Tibial nerve (tissue), 4 donors: ENCODE measurements at regions not wholly inside any gene's neighbourhood (a gene's known extent, or its start where the extent isn't known, plus 50 kb on each side); places are given as distances from the start of the nearest gene placed in this dataset.

ENCODE experiments used
- CTCF ChIP-seq, 5 experiments: fragments of 200-600 bp in 3 of 5; fragments of 450-650 bp in 2 of 5; sonication (generic) in 3 of 5; IDR thresholded peaks; one replicate each; pipeline ENCODE4 v1.5.1; 2016 to 2019; ENCODE audit warnings: antibody characterized with exemption in 5 of 5, mild to moderate bottlenecking in 3 of 5, moderate library complexity in 2 of 5
- EP300 ChIP-seq, 2 donors: sonication (generic); formaldehyde crosslinking; IDR thresholded peaks; one replicate each; pipeline ENCODE4 v1.6.1; 2017; ENCODE audit warnings: antibody characterized with exemption in 2 of 2, mild to moderate bottlenecking in 1 of 2
- POLR2A ChIP-seq, 2 donors: fragments of 450-650 bp; IDR thresholded peaks; one replicate each; pipeline ENCODE4 v1.6.1; 2017; ENCODE audit warnings: antibody characterized with exemption in 2 of 2, mild to moderate bottlenecking in 2 of 2, moderate library complexity in 2 of 2

- TF ChIP-seq POLR2A (IDR thresholded peaks at IDR 0.05) (no peak), CTCF (IDR thresholded peaks at IDR 0.05) (no peak), EP300 (IDR thresholded peaks at IDR 0.05) (no peak)
Measured at GRCh38 chr5:4924577-4924976, 215.6 kb upstream of the ADAMTS16 start.
